ENCODE measurements at regions not wholly inside any gene's neighbourhood (a gene's known extent, or its start where the extent isn't known, plus 50 kb on each side); places are given as distances from the start of the nearest gene placed in this dataset.

DNA sequence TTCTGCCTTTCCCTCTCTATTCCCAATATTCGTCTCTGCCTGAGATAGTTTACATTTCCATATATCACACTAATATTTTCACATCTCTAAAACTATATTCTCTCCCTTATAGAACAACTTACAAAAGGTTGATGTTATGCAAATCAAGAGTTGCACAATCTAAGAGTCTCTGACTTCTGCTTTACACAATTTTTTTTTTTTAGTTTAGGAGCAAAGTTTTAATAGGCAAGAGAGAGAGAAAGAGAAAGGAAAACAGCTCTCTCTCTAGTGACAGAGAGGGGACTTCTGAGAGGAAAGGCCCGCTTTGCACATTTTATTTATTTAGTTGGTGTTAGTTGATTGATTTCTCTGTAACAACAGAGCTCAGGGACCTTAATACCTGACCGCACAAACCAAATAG, 380.2 kb downstream of the TXNL1 start:
- intact Hi-C loops (cut with DNase I, micrococcal nuclease), result no loop called here
- no peak for DNase-seq
- ATAC-seq, result no peak

- no peak for ATAC-seq
- intact Hi-C loops (cut with DNase I, micrococcal nuclease), result no loop called here
- no peak for DNase-seq
Measured at GRCh38 chr18:56257205-56257604, 381.2 kb downstream of the TXNL1 start.

DNA sequence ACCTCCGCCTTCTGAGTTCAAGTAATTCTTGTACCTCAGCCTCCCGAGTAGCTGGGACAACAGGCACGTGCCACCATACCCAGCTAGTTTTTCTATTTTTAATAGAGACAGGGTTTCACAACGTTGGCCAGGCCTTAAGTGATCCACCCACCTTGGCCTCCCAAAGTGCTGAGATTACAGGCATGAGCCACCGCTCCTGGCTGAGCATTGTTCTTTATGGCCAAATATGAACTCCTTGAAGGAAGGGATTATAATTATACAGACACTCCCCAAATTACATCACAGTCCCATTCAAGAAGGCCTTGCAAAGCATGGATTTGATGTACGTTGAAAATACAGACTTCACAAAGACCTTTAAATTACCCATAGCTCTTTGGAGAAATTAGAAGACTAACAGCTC, 381.7 kb downstream of the TXNL1 start:
- DNase-seq (no peak), ATAC-seq (no peak)
- intact Hi-C loops (cut with DNase I, micrococcal nuclease), result no loop called here

DNA sequence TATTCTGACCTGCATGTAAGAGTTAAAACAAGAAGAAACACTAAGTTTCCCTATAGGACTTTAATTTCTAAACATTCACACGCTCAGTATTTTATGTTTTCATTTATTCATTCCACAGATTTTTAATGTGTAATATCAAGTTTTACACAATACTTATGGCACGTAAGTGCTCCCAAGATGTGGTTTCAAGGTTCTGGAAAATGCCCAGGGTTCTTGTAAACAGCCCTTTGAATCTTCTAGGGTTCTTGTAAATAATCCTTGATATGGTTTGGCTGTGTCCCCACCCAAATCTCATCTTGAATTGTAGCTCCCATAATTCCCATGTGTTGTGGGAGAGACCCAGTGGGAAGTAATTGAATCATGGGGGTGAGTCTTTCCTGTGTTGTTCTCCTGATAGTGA, 383.0 kb downstream of the TXNL1 start:
- intact Hi-C loops (cut with DNase I, micrococcal nuclease), result no loop called here
- ATAC-seq (no peak), DNase-seq (no peak)

GRCh38 chr18:56252456-56252855, 385.9 kb downstream of the TXNL1 start:
- ATAC-seq (no peak), DNase-seq (no peak)
- intact Hi-C loops (cut with DNase I, micrococcal nuclease), result no loop called here

DNA sequence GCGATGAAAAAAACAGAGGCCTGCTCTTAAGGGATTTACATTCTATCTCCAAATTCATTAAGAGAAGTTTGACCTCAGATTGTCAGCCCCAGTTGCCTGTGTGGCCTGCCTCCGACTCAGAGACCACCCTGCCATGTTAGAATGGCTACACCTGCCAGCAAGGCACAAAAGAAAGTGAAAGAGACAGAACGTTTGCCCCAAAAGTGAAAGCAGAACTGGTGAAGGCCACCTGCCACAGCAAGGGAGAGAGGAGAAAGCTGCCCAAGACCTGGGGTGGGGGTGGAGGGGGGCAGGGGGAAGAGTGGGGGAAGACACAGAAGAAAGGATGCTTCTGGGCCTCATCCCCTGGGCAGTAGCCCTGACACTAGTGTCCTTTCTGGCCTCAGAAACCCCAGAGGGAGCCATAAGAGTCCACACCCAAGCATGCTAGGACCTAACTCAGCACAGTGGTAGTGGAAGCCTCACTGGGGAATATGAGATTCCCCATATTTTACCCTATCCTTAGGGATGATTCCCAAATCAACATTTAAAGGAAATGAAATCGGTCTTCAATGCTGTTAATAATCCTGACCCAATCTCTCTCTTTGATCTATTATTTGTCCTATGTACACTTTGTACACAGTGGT, 389.7 kb downstream of the TXNL1 start:
- ATAC-seq (no peak), DNase-seq (no peak)
- intact Hi-C loops (cut with DNase I, micrococcal nuclease), result no loop called here

GRCh38 chr18:56246916-56247315, 391.5 kb downstream of the TXNL1 start:
- DNase-seq, result no peak
- ATAC-seq, result no peak
- intact Hi-C loops (cut with DNase I, micrococcal nuclease), result no loop called here

DNA sequence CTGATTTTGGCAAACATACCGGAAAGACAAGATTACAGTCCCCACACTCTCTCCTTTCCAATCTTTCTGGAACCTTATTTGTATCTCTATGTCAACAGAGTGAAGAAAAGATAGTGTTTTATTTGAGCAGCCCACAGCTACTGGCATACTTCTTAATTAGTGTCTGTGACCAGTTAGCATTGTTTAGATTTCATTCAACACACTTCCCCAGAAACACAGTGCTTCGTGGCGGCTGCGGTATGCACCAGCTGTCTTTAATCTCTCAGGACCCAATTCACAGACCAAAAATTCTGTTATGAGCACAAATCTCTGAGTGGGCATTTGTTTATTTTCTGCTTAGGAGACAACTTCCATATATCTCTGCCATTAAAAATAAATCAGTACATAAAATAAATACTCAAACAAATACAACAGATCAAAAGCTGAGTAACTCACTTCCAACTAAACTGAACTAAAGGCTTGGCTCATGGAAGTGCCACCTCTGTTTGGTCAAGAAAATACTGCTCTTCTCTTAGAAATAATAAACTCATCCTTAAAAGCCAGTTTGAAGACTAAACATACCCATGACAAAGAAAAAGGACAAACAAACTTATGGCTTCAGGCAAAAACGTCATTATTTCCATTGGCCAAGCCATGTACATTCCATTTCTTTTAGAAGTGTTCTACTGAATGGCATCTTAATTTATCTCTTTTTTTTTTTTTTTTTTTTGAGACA, 392.4 kb downstream of the TXNL1 start:
- no peak for ATAC-seq
- DNase-seq, result no peak
- intact Hi-C loops (cut with DNase I, micrococcal nuclease), result no loop called here

DNA sequence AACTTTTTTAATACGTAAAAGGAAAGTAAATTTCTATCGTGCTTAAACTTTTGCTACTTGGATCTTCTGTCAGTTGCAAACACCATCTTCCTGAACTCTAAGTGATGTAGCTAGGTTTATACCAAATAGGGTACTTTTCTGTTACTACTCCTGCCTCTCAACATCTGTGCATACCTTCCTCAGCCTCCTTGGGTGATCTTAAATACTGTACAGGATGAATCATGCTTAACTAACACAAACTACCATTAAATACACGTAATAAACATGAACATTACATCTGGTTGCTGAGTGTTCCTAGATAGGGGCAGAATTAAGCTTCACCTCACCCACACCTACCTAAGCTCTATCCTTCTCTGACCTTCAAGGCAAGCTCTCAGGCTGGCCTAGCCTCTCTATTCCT, 398.0 kb downstream of the TXNL1 start:
- ATAC-seq (no peak), DNase-seq (no peak)
- intact Hi-C loops (cut with DNase I, micrococcal nuclease), result no loop called here

- DNase-seq (no peak), ATAC-seq (no peak)
- intact Hi-C loops (cut with DNase I, micrococcal nuclease), result no loop called here
Measured at GRCh38 chr18:56238576-56238975, 399.8 kb downstream of the TXNL1 start.

- intact Hi-C loops (cut with DNase I, micrococcal nuclease), result no loop called here
- DNase-seq (no peak), ATAC-seq (no peak)
Measured at GRCh38 chr18:56235481-56236013, 402.8 kb downstream of the TXNL1 start.

DNA sequence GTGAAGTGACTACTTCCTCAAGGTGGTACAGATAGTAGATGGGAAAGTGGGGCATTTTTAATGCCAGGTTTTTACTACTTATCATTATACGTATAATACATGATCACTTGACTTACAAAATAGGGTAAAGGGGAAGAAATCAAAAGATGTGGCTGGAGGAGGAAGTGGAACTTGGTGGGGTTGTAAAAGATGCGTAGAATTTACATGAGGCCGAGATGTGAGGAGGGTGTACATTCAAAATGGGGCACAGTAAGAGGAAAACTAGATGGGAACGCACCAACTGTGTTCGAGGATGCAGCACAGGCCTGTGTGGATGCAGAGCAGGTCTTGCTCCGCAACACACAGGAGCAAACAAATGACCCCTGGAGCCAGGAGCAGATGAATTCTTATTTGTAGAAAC, 403.3 kb downstream of the TXNL1 start:
- DNase-seq (no peak), ATAC-seq (no peak)
- intact Hi-C loops (cut with DNase I, micrococcal nuclease), result no loop called here

DNA sequence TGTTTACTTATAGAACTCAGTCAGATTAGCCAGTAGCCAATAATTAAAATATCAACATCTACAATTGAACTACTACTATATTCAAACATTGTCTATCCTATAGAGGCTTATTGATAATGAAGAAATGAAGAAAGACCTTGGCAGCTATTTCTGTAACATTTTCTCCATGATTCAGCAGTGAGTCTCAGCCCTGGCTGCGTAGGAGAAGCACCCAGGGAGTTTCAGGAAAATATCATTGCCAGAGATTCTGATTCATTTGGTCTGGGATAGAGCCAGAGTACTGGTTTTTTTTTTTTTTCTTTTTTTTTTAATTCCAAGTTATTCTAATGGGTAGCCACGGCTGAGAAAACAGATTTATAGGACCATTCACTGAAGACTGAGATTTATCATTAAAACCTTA, 404.8 kb downstream of the TXNL1 start:
- DNase-seq, result no peak
- intact Hi-C loops (cut with DNase I, micrococcal nuclease), result no loop called here
- ATAC-seq, result no peak

- ATAC-seq, result no peak
- no peak for DNase-seq
- intact Hi-C loops (cut with DNase I, micrococcal nuclease), result no loop called here
Measured at GRCh38 chr18:56226025-56226424, 412.4 kb downstream of the TXNL1 start.

GRCh38 chr18:56224669-56225561, 413.5 kb downstream of the TXNL1 start:
- intact Hi-C loops (cut with DNase I, micrococcal nuclease), result no loop called here
- DNase-seq (no peak), ATAC-seq (no peak)

GRCh38 chr18:56221195-56222065, 417.0 kb downstream of the TXNL1 start:
- intact Hi-C loops (cut with DNase I, micrococcal nuclease), result no loop called here
- no peak for ATAC-seq
- no peak for DNase-seq

DNA sequence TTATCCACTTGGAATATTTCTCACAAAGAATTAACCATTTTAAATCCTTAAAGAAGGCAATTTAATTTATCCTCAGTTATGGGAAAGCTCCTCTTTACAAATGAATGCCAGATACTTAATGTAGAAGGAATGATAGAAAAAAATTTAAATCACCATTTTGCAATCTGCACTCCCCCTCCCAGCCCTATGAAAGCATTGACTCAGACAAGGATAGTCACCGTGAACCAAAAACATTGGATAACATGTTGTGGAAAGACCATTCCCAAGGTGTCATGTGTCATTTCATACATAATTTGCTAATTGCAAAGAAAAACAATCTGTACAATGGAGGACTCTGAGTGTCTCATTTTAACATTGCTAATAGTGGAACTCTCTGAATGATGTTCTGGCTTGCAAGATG, 421.0 kb downstream of the TXNL1 start:
- intact Hi-C loops (cut with DNase I, micrococcal nuclease), result no loop called here
- ATAC-seq (no peak), DNase-seq (no peak)

GRCh38 chr18:56214706-56215105, 423.7 kb downstream of the TXNL1 start:
- ATAC-seq (no peak), DNase-seq (no peak)
- intact Hi-C loops (cut with DNase I, micrococcal nuclease), result no loop called here

- ATAC-seq (no peak), DNase-seq (no peak)
- intact Hi-C loops (cut with DNase I, micrococcal nuclease), result no loop called here
Measured at GRCh38 chr18:56210520-56210919, 427.9 kb downstream of the TXNL1 start.
